Duodenal mucosa (tissue), 2 donors: ENCODE measurements at regions not wholly inside any gene's neighbourhood (a gene's known extent, or its start where the extent isn't known, plus 50 kb on each side); places are given as distances from the start of the nearest gene placed in this dataset.

ENCODE experiments used
- H3K27ac ChIP-seq: one replicate; pipeline ENCODE4 v1.7.0; 2013; ENCODE audit warnings: low read depth, low read length
- H3K27me3 ChIP-seq, 2 donors: one replicate each; pipeline ENCODE4 v1.7.0; 2013; ENCODE audit warnings: low read length in 2 of 2, control low read depth in 1 of 2; ENCODE audit not compliant: insufficient read depth in 2 of 2, control insufficient read depth in 1 of 2
- H3K36me3 ChIP-seq, 2 donors: one replicate each; pipeline ENCODE4 v1.7.0; 2013; ENCODE audit warnings: low read length in 2 of 2, control low read depth in 1 of 2; ENCODE audit not compliant: insufficient read depth in 2 of 2, control insufficient read depth in 1 of 2
- H3K4me1 ChIP-seq, 2 donors: one replicate each; pipeline ENCODE4 v1.7.0; 2013; ENCODE audit warnings: low read length in 2 of 2, control low read depth in 1 of 2; ENCODE audit not compliant: insufficient read depth in 2 of 2, control insufficient read depth in 1 of 2
- H3K4me3 ChIP-seq, 2 donors: one replicate each; pipeline ENCODE4 v1.7.0; 2013; ENCODE audit warnings: low read length in 2 of 2, low read depth in 1 of 2
- H3K9ac ChIP-seq, 2 donors: one replicate each; pipeline ENCODE4 v1.7.0; 2013; ENCODE audit warnings: low read length in 2 of 2, low read depth in 1 of 2
- H3K9me3 ChIP-seq, 2 donors: one replicate each; pipeline ENCODE4 v1.7.0; 2013; ENCODE audit warnings: low read length in 2 of 2, control low read depth in 1 of 2; ENCODE audit not compliant: control insufficient read depth in 1 of 2

DNA sequence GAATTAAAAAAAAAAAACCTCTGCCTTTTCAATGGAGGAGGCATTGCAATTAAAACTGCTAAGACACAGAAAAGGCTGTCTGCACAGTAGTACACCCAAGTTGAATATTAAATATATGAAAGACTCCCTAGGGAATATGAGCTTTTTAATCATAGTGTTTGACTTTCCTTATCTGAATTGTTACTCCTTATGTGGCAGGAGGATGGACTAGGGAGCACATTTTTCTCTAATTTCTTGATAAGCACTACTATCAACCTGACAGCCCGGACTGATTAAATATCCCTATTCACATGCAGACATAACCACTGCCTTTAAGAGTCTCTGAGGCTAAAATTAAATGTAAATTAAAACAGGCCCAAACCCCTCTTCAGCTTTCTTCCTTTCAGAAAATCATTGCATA lies 428.6 kb upstream of the GJE1 start:
- H3K4me3 ChIP-seq, result no peak overlapping the region
- H3K4me1 ChIP-seq, result no peaks in the 10 kb centered on the region
- no peak overlapping the region for H3K27ac ChIP-seq
- H3K9me3 ChIP-seq, result no peaks in the 10 kb centered on the region
- H3K27me3 ChIP-seq, result no peaks in the 10 kb centered on the region
- no peaks in the 10 kb centered on the region for H3K36me3 ChIP-seq
- no peak overlapping the region for H3K9ac ChIP-seq

DNA sequence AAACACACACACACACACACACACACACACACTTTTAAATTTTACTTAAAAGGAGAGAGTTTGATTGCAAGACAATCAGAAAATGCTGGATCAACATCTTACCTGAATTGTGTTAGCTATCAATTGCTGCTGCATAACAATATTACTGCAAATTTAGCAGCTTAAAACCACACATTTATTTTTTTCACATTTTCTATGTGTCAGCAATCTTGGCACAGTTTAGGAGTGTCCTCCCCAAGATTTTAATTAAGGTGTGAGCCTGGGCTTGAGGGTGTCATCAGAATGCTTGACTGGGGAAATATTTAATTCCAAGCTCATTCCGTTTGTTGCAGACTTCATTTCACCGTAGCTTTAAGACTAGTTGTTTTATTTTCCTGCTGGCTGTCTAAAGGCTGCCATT lies 431.0 kb upstream of the GJE1 start:
- H3K9ac ChIP-seq, result no peak overlapping the region
- H3K4me3 ChIP-seq, result no peak overlapping the region
- no peak overlapping the region for H3K27ac ChIP-seq
- no peaks in the 10 kb centered on the region for H3K27me3 ChIP-seq
- no peaks in the 10 kb centered on the region for H3K36me3 ChIP-seq
- H3K9me3 ChIP-seq, result no peaks in the 10 kb centered on the region
- H3K4me1 ChIP-seq, result no peaks in the 10 kb centered on the region

DNA sequence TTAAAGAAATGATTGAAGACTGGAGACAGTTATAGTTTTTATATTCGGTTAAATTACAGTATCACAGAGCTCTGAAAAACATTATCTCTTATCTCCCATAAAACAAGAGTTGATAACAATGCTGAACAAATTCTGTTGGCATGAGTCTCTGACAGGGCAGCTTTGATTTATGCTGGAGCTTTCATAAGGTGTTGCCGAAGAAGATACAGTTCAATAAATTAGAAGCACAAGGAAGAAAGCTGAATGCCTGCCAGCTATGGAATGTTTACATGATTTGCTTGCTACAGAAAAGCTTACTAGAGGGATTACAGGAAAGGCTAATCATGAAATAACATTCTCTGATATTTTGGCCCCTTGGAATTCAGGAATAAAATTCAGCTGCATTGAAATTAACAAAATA lies 431.9 kb upstream of the GJE1 start:
- no peak overlapping the region for H3K9ac ChIP-seq
- no peaks in the 10 kb centered on the region for H3K27me3 ChIP-seq
- H3K9me3 ChIP-seq, result no peaks in the 10 kb centered on the region
- no peaks in the 10 kb centered on the region for H3K4me1 ChIP-seq
- H3K27ac ChIP-seq, result no peak overlapping the region
- no peak overlapping the region for H3K4me3 ChIP-seq
- H3K36me3 ChIP-seq, result no peaks in the 10 kb centered on the region

DNA sequence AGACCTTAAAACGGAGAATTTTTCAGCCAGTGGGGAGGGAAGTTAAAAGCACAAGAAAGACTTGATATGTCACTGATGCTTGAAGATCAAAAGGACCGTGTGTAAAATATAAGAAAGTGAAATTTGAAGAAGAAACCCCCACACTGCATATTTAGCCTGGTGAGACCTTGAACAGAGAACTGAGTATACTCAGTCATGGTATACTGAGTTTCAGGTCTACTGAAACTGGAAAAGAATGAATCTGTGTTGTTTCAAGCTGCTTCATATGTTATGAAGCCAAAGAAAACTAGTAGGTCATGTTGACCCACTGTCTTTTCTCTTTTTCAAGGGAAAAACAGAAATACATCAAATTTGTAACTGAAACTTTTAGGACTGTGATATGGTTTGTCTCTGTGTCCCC lies 443.8 kb upstream of the GJE1 start:
- no peak overlapping the region for H3K27ac ChIP-seq

DNA sequence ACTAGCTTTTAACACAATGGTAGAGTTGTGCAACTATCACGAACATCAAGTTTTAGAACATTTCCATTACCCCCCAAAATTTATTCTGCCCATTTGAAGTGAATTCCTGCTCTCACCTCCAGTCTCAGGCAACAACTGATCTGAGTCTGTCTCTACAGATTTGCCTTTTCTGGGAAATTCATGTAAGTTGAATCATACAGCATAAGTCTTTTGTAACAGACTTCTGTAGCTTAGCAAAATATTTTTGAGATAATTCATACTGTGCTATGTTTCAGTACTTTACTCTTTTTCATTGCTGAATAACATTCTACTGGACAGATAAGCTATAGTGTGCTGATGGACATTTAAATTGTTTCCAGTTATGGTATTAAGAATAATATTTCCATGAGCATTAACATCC lies 447.3 kb upstream of the GJE1 start:
- Histone ChIP-seq H3K36me3 (no peaks in the 10 kb centered on the region), H3K27ac (no peak overlapping the region), H3K27me3 (no peaks in the 10 kb centered on the region), H3K9me3 (no peaks in the 10 kb centered on the region), H3K4me1 (no peaks in the 10 kb centered on the region), H3K4me3 (no peak overlapping the region), H3K9ac (no peak overlapping the region)

More for the DNA sequence above, 443.8 kb upstream of the GJE1 start:
- no peaks in the 10 kb centered on the region for H3K36me3 ChIP-seq
- no peaks in the 10 kb centered on the region for H3K9me3 ChIP-seq
- H3K4me1 ChIP-seq, result no peaks in the 10 kb centered on the region
- no peaks in the 10 kb centered on the region for H3K27me3 ChIP-seq
- H3K9ac ChIP-seq, result no peak overlapping the region
- no peak overlapping the region for H3K4me3 ChIP-seq

DNA sequence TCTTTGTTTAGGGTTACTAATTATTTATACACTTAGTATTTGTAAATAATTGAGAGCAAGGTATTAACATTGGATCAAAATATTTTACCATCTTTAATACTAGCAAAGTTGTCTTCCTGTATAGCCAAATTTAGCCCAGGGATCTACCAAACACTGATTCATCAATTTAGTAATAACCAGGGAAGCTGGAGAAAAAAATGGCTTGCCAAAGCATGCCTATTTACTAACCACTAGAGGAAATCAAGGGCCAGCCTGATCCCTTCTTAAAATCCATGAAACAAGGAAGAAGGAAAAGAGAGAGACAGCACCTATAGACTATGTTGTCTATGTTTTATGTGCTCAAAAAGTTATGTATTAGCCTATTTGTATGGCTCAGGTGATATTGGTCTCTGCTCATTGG lies 450.3 kb upstream of the GJE1 start:
- Histone ChIP-seq H3K27me3 (no peaks in the 10 kb centered on the region), H3K9ac (no peak overlapping the region), H3K4me3 (no peak overlapping the region), H3K36me3 (no peaks in the 10 kb centered on the region), H3K27ac (no peak overlapping the region), H3K4me1 (no peaks in the 10 kb centered on the region), H3K9me3 (no peaks in the 10 kb centered on the region)

DNA sequence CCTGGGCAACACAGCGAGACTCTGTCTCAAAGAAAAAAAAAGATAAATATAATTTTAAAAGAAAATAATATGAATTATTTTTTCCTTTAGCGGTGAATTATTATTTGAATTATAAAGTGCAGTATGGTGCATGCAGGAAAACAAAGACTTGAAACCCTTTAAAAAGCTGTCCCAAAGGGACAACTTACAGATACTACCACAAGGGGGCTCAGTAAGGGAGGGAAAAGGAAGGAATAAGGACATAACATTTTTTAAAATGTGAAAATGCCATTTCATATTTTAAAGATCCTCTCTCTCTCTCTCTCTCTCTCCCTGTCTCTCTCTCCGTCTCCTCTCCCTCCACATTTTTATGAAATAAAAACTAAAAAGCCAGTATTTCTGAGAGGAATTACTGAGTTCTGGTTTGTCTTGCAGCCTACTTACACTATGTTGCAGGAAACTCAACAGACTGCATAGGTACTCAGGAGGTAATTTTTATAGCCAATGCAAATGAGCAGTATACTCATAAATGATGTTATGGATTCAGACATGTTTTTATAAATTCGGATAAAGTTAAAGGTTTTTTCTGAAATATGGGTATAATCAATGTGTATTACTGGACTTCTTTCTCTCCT lies 455.0 kb upstream of the GJE1 start:
- H3K27ac ChIP-seq, result no peak overlapping the region
- H3K27me3 ChIP-seq, result no peaks in the 10 kb centered on the region
- no peaks in the 10 kb centered on the region for H3K4me1 ChIP-seq
- no peaks in the 10 kb centered on the region for H3K36me3 ChIP-seq
- H3K4me3 ChIP-seq, result no peak overlapping the region
- no peak overlapping the region for H3K9ac ChIP-seq
- H3K9me3 ChIP-seq, result no peaks in the 10 kb centered on the region

DNA sequence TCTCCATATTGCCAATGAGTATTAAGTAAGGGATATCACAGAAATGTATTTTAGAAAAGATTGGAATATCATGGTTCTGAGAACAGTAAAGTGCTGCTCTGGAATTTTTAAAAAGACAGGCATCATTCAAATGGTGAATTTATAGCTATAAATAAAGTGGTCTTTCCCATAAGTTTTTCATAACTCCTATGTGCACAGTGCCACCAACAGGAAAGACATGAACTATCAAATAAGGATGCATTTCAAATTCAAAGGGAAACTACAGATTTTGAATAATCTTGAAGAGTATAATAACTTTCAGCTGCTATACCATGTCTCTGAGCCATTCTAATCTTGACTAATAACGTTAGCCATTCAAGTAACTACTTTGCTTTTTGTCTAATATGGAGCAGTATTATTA lies 456.8 kb upstream of the GJE1 start:
- Histone ChIP-seq H3K36me3 (no peaks in the 10 kb centered on the region), H3K27me3 (no peaks in the 10 kb centered on the region), H3K9ac (no peak overlapping the region), H3K9me3 (no peaks in the 10 kb centered on the region), H3K27ac (no peak overlapping the region), H3K4me3 (no peak overlapping the region), H3K4me1 (no peaks in the 10 kb centered on the region)

DNA sequence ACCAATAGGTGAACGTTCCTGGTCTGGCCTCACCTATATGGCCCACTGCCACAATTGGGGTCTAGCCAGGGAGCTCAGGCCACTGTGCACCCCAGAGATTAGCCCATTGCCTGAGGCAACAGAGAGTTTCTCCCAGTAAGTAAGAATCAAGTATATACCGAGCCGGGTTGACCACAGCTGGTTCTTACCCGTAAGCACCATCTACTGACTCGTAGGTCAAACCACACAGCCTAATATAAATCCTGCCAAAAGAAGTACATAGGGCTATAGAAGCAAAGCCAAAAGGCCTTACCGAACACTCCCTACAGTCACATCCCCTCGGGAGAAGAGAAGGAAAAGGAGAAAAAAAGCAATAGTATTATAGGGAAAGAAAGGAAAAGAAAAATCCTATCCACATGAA lies 463.6 kb upstream of the GJE1 start:
- Histone ChIP-seq H3K9ac (no peak overlapping the region), H3K36me3 (no peaks in the 10 kb centered on the region), H3K27me3 (no peaks in the 10 kb centered on the region), H3K4me1 (no peaks in the 10 kb centered on the region), H3K9me3 (no peaks in the 10 kb centered on the region), H3K4me3 (no peak overlapping the region), H3K27ac (no peak overlapping the region)

DNA sequence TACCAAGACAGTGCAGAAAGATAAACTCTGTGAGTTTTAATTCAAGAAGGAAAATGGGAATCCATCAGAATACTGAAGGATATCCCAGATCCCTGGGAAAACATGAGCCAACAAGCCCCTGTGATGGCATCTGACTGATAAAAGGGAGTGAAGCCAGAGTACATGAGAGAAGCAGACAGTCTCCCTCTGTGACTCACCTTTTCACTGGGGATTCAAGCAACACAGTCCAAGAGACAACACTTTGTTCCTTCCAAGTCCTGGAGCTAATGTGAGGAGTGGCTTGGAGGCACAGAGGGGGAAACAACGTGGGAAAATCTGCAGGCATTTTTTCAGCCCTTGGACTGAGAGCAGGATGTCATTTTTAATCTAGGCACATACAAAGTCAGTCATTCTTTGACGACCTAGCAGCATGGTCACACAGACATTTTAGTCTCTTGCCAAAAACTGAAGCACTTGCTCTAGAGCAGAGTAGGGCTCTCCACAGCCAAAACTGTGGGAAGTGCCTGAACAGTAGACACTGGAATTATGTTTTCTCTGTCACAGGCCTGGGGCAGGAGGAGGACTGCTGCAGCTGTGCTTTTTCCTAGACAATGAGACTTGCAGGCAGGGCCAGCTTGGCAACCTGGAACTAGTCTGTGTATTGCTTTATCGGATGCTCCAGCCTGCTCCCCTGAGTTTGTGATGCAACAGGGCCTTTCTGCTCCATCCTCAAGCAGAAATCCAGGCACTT lies 465.0 kb upstream of the GJE1 start:
- Histone ChIP-seq H3K4me3 (no peak overlapping the region), H3K9me3 (no peaks in the 10 kb centered on the region), H3K27ac (no peak overlapping the region)

More for the DNA sequence above, 465.0 kb upstream of the GJE1 start:
- no peaks in the 10 kb centered on the region for H3K36me3 ChIP-seq
- H3K27me3 ChIP-seq, result no peaks in the 10 kb centered on the region
- no peaks in the 10 kb centered on the region for H3K4me1 ChIP-seq
- no peak overlapping the region for H3K9ac ChIP-seq
